ENCODE measurements at regions not wholly inside any gene's neighbourhood (a gene's known extent, or its start where the extent isn't known, plus 50 kb on each side); places are given as distances from the start of the nearest gene placed in this dataset.

GRCh38 chr22:19639610-19640135 is 74.6 kb upstream of the SEPTIN5 start:
- TF ChIP-seq TEAD4 (IDR thresholded peaks at IDR 0.05): no peak
- no peak for TF ChIP-seq MAX (IDR thresholded peaks at IDR 0.05)
- TF ChIP-seq REST (IDR thresholded peaks at IDR 0.05; ENCODE audit: low read depth): peak; percentile 69
- TF ChIP-seq TCF12 (IDR thresholded peaks at IDR 0.05; ENCODE audit: low read depth): no peak
- TF ChIP-seq EP300 (IDR thresholded peaks at IDR 0.05; ENCODE audit: borderline replicate concordance): no peak
- TF ChIP-seq ZBTB7A (IDR thresholded peaks at IDR 0.05; ENCODE audit: low read depth): no peak
- no peak for TF ChIP-seq CEBPB (IDR thresholded peaks at IDR 0.05)

- TF ChIP-seq TAF1 (IDR thresholded peaks at IDR 0.05; ENCODE audit: low read depth): no peak
These were observed 74.0 kb upstream of the SEPTIN5 start for GRCh38 chr22:19640306-19640705.

GRCh38 chr22:19641254-19641982 is 72.9 kb upstream of the SEPTIN5 start:
- TF ChIP-seq FOXM1 (IDR thresholded peaks at IDR 0.05; ENCODE audit: borderline replicate concordance, low read depth): no peak
- TF ChIP-seq RAD21 (IDR thresholded peaks at IDR 0.05; ENCODE audit: low read depth): peak; percentile 10; the same call in 1 of the 2 replicates

GRCh38 chr22:19641983-19642451 is 72.3 kb upstream of the SEPTIN5 start:
- TF ChIP-seq CREB1 (IDR thresholded peaks at IDR 0.05; ENCODE audit: low read depth) (no peak), REST (IDR thresholded peaks at IDR 0.05; ENCODE audit: low read depth) (no peak), EGR1 (IDR thresholded peaks at IDR 0.05) (no peak), TAF1 (IDR thresholded peaks at IDR 0.05; ENCODE audit: low read depth) (no peak), EP300 (IDR thresholded peaks at IDR 0.05; ENCODE audit: borderline replicate concordance) (no peak), USF1 (IDR thresholded peaks at IDR 0.05) (no peak), TCF12 (IDR thresholded peaks at IDR 0.05; ENCODE audit: low read depth) (no peak), CEBPB (IDR thresholded peaks at IDR 0.05) (no peak), FOXM1 (IDR thresholded peaks at IDR 0.05; ENCODE audit: borderline replicate concordance, low read depth) (no peak), NFIC (IDR thresholded peaks at IDR 0.05) (no peak), YY1 (IDR thresholded peaks at IDR 0.05; ENCODE audit: low read depth) (no peak)

- TF ChIP-seq CREB1 (IDR thresholded peaks at IDR 0.05; ENCODE audit: low read depth) (no peak), CEBPB (IDR thresholded peaks at IDR 0.05) (no peak), TCF12 (IDR thresholded peaks at IDR 0.05; ENCODE audit: low read depth) (no peak), TEAD4 (IDR thresholded peaks at IDR 0.05) (no peak), NFIC (IDR thresholded peaks at IDR 0.05) (no peak), REST (IDR thresholded peaks at IDR 0.05; ENCODE audit: low read depth) (no peak), ZBTB7A (IDR thresholded peaks at IDR 0.05; ENCODE audit: low read depth) (no peak), EGR1 (IDR thresholded peaks at IDR 0.05) (no peak), YY1 (IDR thresholded peaks at IDR 0.05; ENCODE audit: low read depth) (no peak), USF1 (IDR thresholded peaks at IDR 0.05) (no peak), EP300 (IDR thresholded peaks at IDR 0.05; ENCODE audit: borderline replicate concordance) (no peak), TAF1 (IDR thresholded peaks at IDR 0.05; ENCODE audit: low read depth) (no peak), MAX (IDR thresholded peaks at IDR 0.05) (no peak), RAD21 (IDR thresholded peaks at IDR 0.05; ENCODE audit: low read depth) (no peak), FOXM1 (IDR thresholded peaks at IDR 0.05; ENCODE audit: borderline replicate concordance, low read depth) (no peak)
These were observed 70.6 kb upstream of the SEPTIN5 start for GRCh38 chr22:19643448-19644313.
